SK-N-MC (cell line): ENCODE measurements at regions not wholly inside any gene's neighbourhood (a gene's known extent, or its start where the extent isn't known, plus 50 kb on each side); places are given as distances from the start of the nearest gene placed in this dataset.

ENCODE experiments used
- EZH2 ChIP-seq: fragments of 200-600 bp; sonication (generic); IDR thresholded peaks from one replicate; pipeline ENCODE4 v1.6.1; 2017; ENCODE audit warnings: antibody characterized with exemption
- FOXP2 ChIP-seq: optimal IDR thresholded peaks from 2 replicates; pipeline ENCODE3; 2011; ENCODE audit warnings: mild to moderate bottlenecking, moderate library complexity; ENCODE audit not compliant: insufficient read depth; ENCODE audit errors: extremely low read length, control extremely low read depth
- POLR2AphosphoS5 ChIP-seq: IDR thresholded peaks from 2 replicates; pipeline ENCODE4 v1.6.1; 2012; ENCODE audit warnings: mild to moderate bottlenecking, low read depth, low read length, borderline replicate concordance

DNA sequence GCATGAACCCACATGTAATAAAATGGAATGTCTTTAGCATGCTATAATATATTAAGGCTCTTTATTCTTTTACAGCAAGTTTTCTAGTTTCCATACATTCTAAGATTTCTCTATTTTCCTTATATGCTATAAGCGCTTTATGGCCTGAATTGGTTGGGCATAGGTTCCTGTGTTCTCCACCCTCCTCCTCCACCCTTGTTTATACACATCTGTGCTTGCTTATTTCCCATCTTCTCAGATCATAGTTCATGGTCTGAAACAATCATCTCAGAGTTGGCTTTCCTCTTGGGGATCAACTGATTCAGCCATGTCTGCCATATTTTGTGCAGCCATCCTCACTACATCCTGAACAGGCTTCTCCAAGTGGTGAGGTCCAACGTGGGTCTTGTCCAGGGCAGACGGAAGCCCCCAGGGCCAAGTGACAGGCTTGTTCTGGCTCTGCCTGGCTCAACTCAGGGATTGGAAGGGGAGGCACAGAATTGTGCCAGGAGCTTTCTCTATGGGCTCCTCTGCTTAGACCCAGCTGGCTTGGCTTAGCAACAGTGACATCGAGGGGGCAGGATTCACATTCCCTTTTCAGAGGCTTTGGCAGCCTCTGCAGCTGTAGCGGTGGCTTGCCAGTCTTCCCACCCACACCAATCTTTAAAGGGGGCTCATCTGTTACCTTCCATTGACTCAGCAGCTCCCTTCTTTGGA is 327.3 kb downstream of the PTEN start:
- TF ChIP-seq EZH2, result no peak
- TF ChIP-seq POLR2AphosphoS5, result no peak
- no peak for TF ChIP-seq FOXP2
